Keratinocyte (primary cell): ENCODE measurements at regions not wholly inside any gene's neighbourhood (a gene's known extent, or its start where the extent isn't known, plus 50 kb on each side); places are given as distances from the start of the nearest gene placed in this dataset.

Source experiments
- DNase-seq: peaks from one replicate; pipeline ENCODE4 v3.0.0-alpha.2; 2011; ENCODE audit warnings: low read depth, missing footprints, low spot score
- FAIRE-seq: peaks from 2 replicates; lab custom pipeline; 2011; peaks lifted over from hg19 to GRCh38; lab: Jason Lieb, UNC
- H2AFZ ChIP-seq: 2 replicates; pipeline ENCODE4 v1.6.0; 2012; ENCODE audit warnings: low read length, control low read depth, inconsistent platforms; ENCODE audit not compliant: control insufficient read depth
- H3K27ac ChIP-seq: 2 replicates; pipeline ENCODE4 v1.5.1; 2011; ENCODE audit warnings: low read length; ENCODE audit not compliant: control insufficient read depth, insufficient read depth
- H3K27me3 ChIP-seq: 3 replicates; pipeline ENCODE4 v1.6.0; 2011; ENCODE audit warnings: low read length; ENCODE audit not compliant: control insufficient read depth, insufficient read depth; ENCODE audit errors: extremely low read depth
- H3K36me3 ChIP-seq, 2 experiments: 2 replicates in 1 of 2; 3 replicates in 1 of 2; pipeline ENCODE4 v1.5.1; 2011; ENCODE audit warnings: low read length in 2 of 2, mild to moderate bottlenecking in 1 of 2; ENCODE audit not compliant: control insufficient read depth in 2 of 2, insufficient read depth in 2 of 2; ENCODE audit errors: extremely low read depth in 1 of 2
- H3K4me1 ChIP-seq: 3 replicates; pipeline ENCODE4 v1.5.1; 2011; ENCODE audit warnings: low read length; ENCODE audit not compliant: control insufficient read depth, insufficient read depth; ENCODE audit errors: extremely low read depth
- H3K4me2 ChIP-seq: 3 replicates; pipeline ENCODE4 v1.6.0; 2011; ENCODE audit warnings: low read depth, low read length; ENCODE audit not compliant: control insufficient read depth, insufficient read depth; ENCODE audit errors: extremely low read depth
- H3K4me3 ChIP-seq, 3 experiments: fragments of 200-600 bp in 1 of 3; sonication (generic) in 1 of 3; 2 replicates in 2 of 3; 3 replicates in 1 of 3; pipeline ENCODE4 v1.5.1; 2011 to 2016; ENCODE audit warnings: low read length in 3 of 3, mild to moderate bottlenecking in 3 of 3, control low read depth in 2 of 3, inconsistent platforms in 1 of 3, low read depth in 1 of 3, mixed read lengths in 1 of 3, mixed run types in 1 of 3, moderate library complexity in 1 of 3; ENCODE audit not compliant: control insufficient read depth in 2 of 3, insufficient read depth in 2 of 3; ENCODE audit errors: extremely low read depth in 1 of 3
- H3K79me2 ChIP-seq: 2 replicates; pipeline ENCODE4 v1.6.0; 2012; ENCODE audit warnings: low read length; ENCODE audit not compliant: control insufficient read depth, insufficient read depth
- H3K9ac ChIP-seq: 3 replicates; pipeline ENCODE4 v1.6.0; 2011; ENCODE audit warnings: low read length; ENCODE audit not compliant: control insufficient read depth, insufficient read depth; ENCODE audit errors: extremely low read depth
- H3K9me1 ChIP-seq: 3 replicates; pipeline ENCODE4 v1.6.0; 2011; ENCODE audit warnings: low read length; ENCODE audit not compliant: control insufficient read depth, insufficient read depth; ENCODE audit errors: extremely low read depth
- H3K9me3 ChIP-seq: 2 replicates; pipeline ENCODE4 v1.5.1; 2012; ENCODE audit warnings: low read depth, low read length; ENCODE audit not compliant: control insufficient read depth
- H4K20me1 ChIP-seq: 3 replicates; pipeline ENCODE4 v1.6.0; 2011; ENCODE audit warnings: low read length; ENCODE audit not compliant: control insufficient read depth, insufficient read depth; ENCODE audit errors: extremely low read depth
- CTCF ChIP-seq, 3 experiments: IDR thresholded peaks in 1 of 3; conservative IDR thresholded peaks in 1 of 3; optimal IDR thresholded peaks in 1 of 3; 2 replicates in 2 of 3; 3 replicates in 1 of 3; pipeline versions ENCODE3 to v1.5.1; 2011; ENCODE audit warnings: low read length in 3 of 3, mild to moderate bottlenecking in 3 of 3, moderate library complexity in 2 of 3, control low read depth in 1 of 3, inconsistent platforms in 1 of 3; ENCODE audit not compliant: insufficient read depth in 2 of 3; ENCODE audit errors: extremely low read depth in 1 of 3
- EZH2 ChIP-seq: IDR thresholded peaks from one replicate; pipeline ENCODE4 v1.6.1; 2012; ENCODE audit warnings: inconsistent platforms, mild to moderate bottlenecking, low read length, moderate library complexity
- dilution Hi-C: fragments of 300-500 bp; cut with MboI; formaldehyde crosslinking; loops from one replicate; pipeline ENCODE4 v1.7.0; 2020; ENCODE audit warnings: low sequenced_read_pairs; ENCODE audit not compliant: extremely low pct_ligation_motif_present

GRCh38 chr3:102084006-102084405, 234.7 kb downstream of the NFKBIZ start:
- no peaks in the 10 kb centered on the region for H3K9me1 ChIP-seq
- no peak overlapping the region for H2AFZ ChIP-seq
- no peak overlapping the region for H3K27ac ChIP-seq
- H3K9me3 ChIP-seq: no peaks in the 10 kb centered on the region
- no peaks in the 10 kb centered on the region for H3K79me2 ChIP-seq
- H3K9ac ChIP-seq: no peak overlapping the region
- no peaks in the 10 kb centered on the region for H4K20me1 ChIP-seq
- FAIRE-seq: no peak
- peaks cover 9% of the 10 kb centered on the region for H3K4me1 ChIP-seq
- TF ChIP-seq CTCF (optimal IDR thresholded peaks at IDR 0.05 in 1 of 3, IDR thresholded peaks at IDR 0.05 in 1 of 3, conservative IDR thresholded peaks at IDR 0.05 in 1 of 3; ENCODE audit: extremely low read depth in 1 of 3, insufficient read depth in 2 of 3, low read length in 3 of 3) (no peak), EZH2 (no peak)
- H3K4me2 ChIP-seq: no peak overlapping the region
- dilution Hi-C loops: no loop called here
- H3K27me3 ChIP-seq: no peaks in the 10 kb centered on the region
- no peaks in the 10 kb centered on the region for H3K36me3 ChIP-seq
- no peak overlapping the region for H3K4me3 ChIP-seq
- no peak for DNase-seq

- H3K4me1 ChIP-seq: peaks cover 4% of the 10 kb centered on the region
- no peak for FAIRE-seq
- H3K9me3 ChIP-seq: no peaks in the 10 kb centered on the region
Measured at GRCh38 chr3:102084704-102085103, 235.4 kb downstream of the NFKBIZ start.

More at GRCh38 chr3:102084704-102085103, 235.4 kb downstream of the NFKBIZ start:
- no peak overlapping the region for H3K9ac ChIP-seq
- no peaks in the 10 kb centered on the region for H4K20me1 ChIP-seq
- H3K27me3 ChIP-seq: no peaks in the 10 kb centered on the region
- H3K79me2 ChIP-seq: no peaks in the 10 kb centered on the region
- H3K9me1 ChIP-seq: no peaks in the 10 kb centered on the region
- dilution Hi-C loops: no loop called here
- no peak for TF ChIP-seq CTCF (optimal IDR thresholded peaks at IDR 0.05 in 1 of 3, IDR thresholded peaks at IDR 0.05 in 1 of 3, conservative IDR thresholded peaks at IDR 0.05 in 1 of 3; ENCODE audit: extremely low read depth in 1 of 3, insufficient read depth in 2 of 3, low read length in 3 of 3)
- no peak for TF ChIP-seq EZH2
- H3K36me3 ChIP-seq: no peaks in the 10 kb centered on the region
- no peak overlapping the region for H3K4me3 ChIP-seq
- DNase-seq: no peak
- H2AFZ ChIP-seq: no peak overlapping the region
- H3K27ac ChIP-seq: no peak overlapping the region
- no peak overlapping the region for H3K4me2 ChIP-seq
